SU-DHL-6 (cell line): ENCODE measurements at regions not wholly inside any gene's neighbourhood (a gene's known extent, or its start where the extent isn't known, plus 50 kb on each side); places are given as distances from the start of the nearest gene placed in this dataset.

Source experiments
- H2AFZ ChIP-seq: fragments of 200-600 bp; sonication (generic); 2 replicates; pipeline ENCODE4 v1.6.1; 2014; ENCODE audit warnings: low read depth, mild to moderate bottlenecking, moderate library complexity, mixed read lengths, antibody characterized with exemption, low read length; ENCODE audit not compliant: severe bottlenecking
- H3F3A ChIP-seq: fragments of 200-600 bp; shearing (Covaris generic); 2 replicates; pipeline ENCODE4 v1.6.0; 2016; ENCODE audit warnings: antibody characterized with exemption, mild to moderate bottlenecking; ENCODE audit not compliant: insufficient read depth
- H3K27ac ChIP-seq: fragments of 200-600 bp; sonication (generic); 2 replicates; pipeline ENCODE4 v1.5.1; 2016; ENCODE audit warnings: low read depth, mild to moderate bottlenecking, low read length, moderate library complexity, mixed read lengths
- H3K27me3 ChIP-seq: fragments of 200-600 bp; sonication (generic), shearing (Covaris generic); 2 replicates; pipeline ENCODE4 v1.6.0; 2014; ENCODE audit warnings: mild to moderate bottlenecking, low read length
- H3K36me3 ChIP-seq: fragments of 200-600 bp; sonication (generic); 2 replicates; pipeline ENCODE4 v1.6.1; 2014; ENCODE audit warnings: mild to moderate bottlenecking, low read length, mixed read lengths
- H3K4me2 ChIP-seq: fragments of 300-600, 200-600 bp; shearing (Covaris generic), sonication (generic); 2 replicates; pipeline ENCODE4 v1.6.0; 2014; ENCODE audit warnings: low read length, low read depth, mild to moderate bottlenecking; ENCODE audit not compliant: poor library complexity, severe bottlenecking
- H3K4me3 ChIP-seq: fragments of 200-600 bp; sonication (generic); 2 replicates; pipeline ENCODE4 v1.5.1; 2014; ENCODE audit warnings: antibody characterized with exemption, low read length, mild to moderate bottlenecking, mixed read lengths; ENCODE audit not compliant: insufficient read depth, poor library complexity, severe bottlenecking
- H3K79me2 ChIP-seq: fragments of 200-600 bp; sonication (generic); 2 replicates; pipeline ENCODE4 v1.6.1; 2014; ENCODE audit warnings: mild to moderate bottlenecking, low read length, moderate library complexity; ENCODE audit not compliant: insufficient read depth
- H3K9ac ChIP-seq: fragments of 200-600 bp; sonication (generic); 2 replicates; pipeline ENCODE4 v1.7.0; 2014; ENCODE audit warnings: mild to moderate bottlenecking, low read length
- H3K9me2 ChIP-seq: fragments of 200-600 bp; sonication (generic); replicated peaks from 2 replicates; pipeline ENCODE4 v1.6.1; 2014; ENCODE audit warnings: low read length; ENCODE audit not compliant: insufficient read depth
- H3K9me3 ChIP-seq: fragments of 200-600 bp; sonication (generic); 2 replicates; pipeline ENCODE4 v1.6.1; 2014; ENCODE audit warnings: low read length, mixed read lengths; ENCODE audit not compliant: insufficient read depth
- H4K20me1 ChIP-seq: fragments of 200-600 bp; sonication (generic); 2 replicates; pipeline ENCODE4 v1.6.1; 2014; ENCODE audit warnings: low read depth, mild to moderate bottlenecking, antibody characterized with exemption, low read length, moderate library complexity, mixed read lengths
- EZH2phosphoT487 ChIP-seq: fragments of 200-600 bp; sonication (generic), shearing (Covaris generic); conservative IDR thresholded peaks from 2 replicates; pipeline ENCODE4 v1.6.1; 2018; ENCODE audit warnings: mild to moderate bottlenecking, antibody characterized with exemption, low read length, moderate library complexity, mixed read lengths
- TF ChIP-seq, protein P1 (sequence below): fragments of 200-600 bp; sonication (generic); IDR thresholded peaks from one replicate; pipeline ENCODE4 v1.5.1; 2017; ENCODE audit warnings: antibody characterized with exemption, mild to moderate bottlenecking, low read length, moderate library complexity; ENCODE audit not compliant: insufficient read depth, poor library complexity, severe bottlenecking

DNA sequence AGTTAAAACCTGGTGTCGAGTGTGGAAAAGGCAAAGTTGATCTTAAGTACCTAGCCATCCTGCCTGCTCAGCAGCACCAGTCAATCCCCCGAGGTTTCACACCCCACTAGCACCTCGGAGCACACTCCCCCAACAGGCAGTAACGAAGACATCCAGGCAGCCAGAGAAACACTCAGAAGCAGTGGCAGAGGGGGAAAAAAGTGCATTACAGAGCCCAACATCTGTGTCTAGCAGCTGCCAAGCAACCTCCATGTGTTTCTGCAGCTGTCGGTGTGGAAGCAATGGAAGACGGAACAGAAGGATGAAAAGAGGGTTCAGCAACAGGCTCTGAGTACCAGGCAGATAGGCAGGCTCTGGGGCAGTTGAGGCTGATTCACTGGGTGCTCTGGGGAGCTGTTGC is 73.4 kb upstream of the PROX1 start:
- no peaks in the 10 kb centered on the region for H3K9me3 ChIP-seq
- H3K36me3 ChIP-seq = no peaks in the 10 kb centered on the region
- H2AFZ ChIP-seq = no peak overlapping the region
- TF ChIP-seq, protein P1, sequence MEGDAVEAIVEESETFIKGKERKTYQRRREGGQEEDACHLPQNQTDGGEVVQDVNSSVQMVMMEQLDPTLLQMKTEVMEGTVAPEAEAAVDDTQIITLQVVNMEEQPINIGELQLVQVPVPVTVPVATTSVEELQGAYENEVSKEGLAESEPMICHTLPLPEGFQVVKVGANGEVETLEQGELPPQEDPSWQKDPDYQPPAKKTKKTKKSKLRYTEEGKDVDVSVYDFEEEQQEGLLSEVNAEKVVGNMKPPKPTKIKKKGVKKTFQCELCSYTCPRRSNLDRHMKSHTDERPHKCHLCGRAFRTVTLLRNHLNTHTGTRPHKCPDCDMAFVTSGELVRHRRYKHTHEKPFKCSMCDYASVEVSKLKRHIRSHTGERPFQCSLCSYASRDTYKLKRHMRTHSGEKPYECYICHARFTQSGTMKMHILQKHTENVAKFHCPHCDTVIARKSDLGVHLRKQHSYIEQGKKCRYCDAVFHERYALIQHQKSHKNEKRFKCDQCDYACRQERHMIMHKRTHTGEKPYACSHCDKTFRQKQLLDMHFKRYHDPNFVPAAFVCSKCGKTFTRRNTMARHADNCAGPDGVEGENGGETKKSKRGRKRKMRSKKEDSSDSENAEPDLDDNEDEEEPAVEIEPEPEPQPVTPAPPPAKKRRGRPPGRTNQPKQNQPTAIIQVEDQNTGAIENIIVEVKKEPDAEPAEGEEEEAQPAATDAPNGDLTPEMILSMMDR = no peak
- no peak for TF ChIP-seq EZH2phosphoT487
- H3K9ac ChIP-seq = no peak overlapping the region
- H4K20me1 ChIP-seq = no peaks in the 10 kb centered on the region
- H3K4me3 ChIP-seq = no peak overlapping the region
- no peaks in the 10 kb centered on the region for H3K27me3 ChIP-seq
- no peaks in the 10 kb centered on the region for H3F3A ChIP-seq
- no peaks in the 10 kb centered on the region for H3K9me2 ChIP-seq
- no peak overlapping the region for H3K27ac ChIP-seq
- no peak overlapping the region for H3K4me2 ChIP-seq
- H3K79me2 ChIP-seq = no peaks in the 10 kb centered on the region

DNA sequence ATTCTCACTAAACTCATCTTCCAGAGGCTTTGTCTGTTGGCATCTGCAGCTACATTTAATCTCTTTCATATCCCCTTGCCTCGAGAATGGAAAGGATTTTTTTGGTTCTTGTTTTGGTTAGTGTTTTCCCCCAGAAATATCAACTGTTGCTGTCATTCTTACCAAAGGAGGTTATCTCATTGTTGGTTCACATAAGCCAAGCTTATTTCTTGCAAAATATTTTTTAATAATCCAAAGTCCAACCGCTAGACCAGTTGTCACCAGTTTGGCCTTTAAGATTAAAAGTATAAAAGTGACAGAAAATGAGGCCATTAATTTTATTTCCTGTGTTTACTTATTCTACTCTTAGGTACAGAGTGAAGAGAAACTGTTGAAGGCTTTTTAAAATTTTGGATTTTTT is 66.5 kb upstream of the PROX1 start:
- Histone ChIP-seq H3K27me3 (no peaks in the 10 kb centered on the region), H4K20me1 (no peaks in the 10 kb centered on the region), H3K79me2 (no peaks in the 10 kb centered on the region), H3K4me2 (no peak overlapping the region), H3F3A (no peaks in the 10 kb centered on the region), H3K9me2 (no peaks in the 10 kb centered on the region), H2AFZ (no peak overlapping the region), H3K27ac (no peak overlapping the region), H3K9ac (no peak overlapping the region), H3K9me3 (no peaks in the 10 kb centered on the region), H3K4me3 (no peak overlapping the region), H3K36me3 (no peaks in the 10 kb centered on the region)
- no peak for TF ChIP-seq EZH2phosphoT487
- TF ChIP-seq, protein P1 = no peak

DNA sequence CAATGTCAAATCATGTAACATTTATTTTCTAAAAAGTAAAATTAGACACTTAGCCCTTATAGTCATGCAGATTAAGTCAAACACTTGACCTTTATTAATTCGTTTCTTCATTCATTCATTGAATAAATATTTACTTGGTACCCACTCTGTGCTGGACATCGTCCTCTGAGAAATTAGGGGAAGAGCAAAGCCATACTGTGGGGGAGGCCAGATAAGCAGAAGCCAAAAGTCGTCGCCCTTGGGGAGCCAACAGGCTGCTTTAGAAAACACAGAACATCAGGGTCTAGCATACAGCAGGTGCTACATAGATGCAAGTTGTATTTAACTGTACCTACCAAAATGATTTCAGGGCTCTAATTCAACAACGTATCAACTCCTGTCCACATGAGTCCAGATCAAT is 66.1 kb upstream of the PROX1 start:
- no peak overlapping the region for H3K4me3 ChIP-seq
- no peak overlapping the region for H3K4me2 ChIP-seq
- H3K9ac ChIP-seq = no peak overlapping the region
- no peak overlapping the region for H3K27ac ChIP-seq
- no peaks in the 10 kb centered on the region for H4K20me1 ChIP-seq
- TF ChIP-seq, protein P1 = no peak
- no peak for TF ChIP-seq EZH2phosphoT487
- H2AFZ ChIP-seq = no peak overlapping the region
- H3K36me3 ChIP-seq = no peaks in the 10 kb centered on the region
- H3K9me3 ChIP-seq = no peaks in the 10 kb centered on the region
- no peaks in the 10 kb centered on the region for H3K9me2 ChIP-seq
- no peaks in the 10 kb centered on the region for H3F3A ChIP-seq
- no peaks in the 10 kb centered on the region for H3K79me2 ChIP-seq
- no peaks in the 10 kb centered on the region for H3K27me3 ChIP-seq
